Hematopoietic multipotent progenitor cell treated with erythropoietin and hydrocortisone succinate and interleukin-3 and kit ligand, for 17 days (in vitro differentiated cells): ENCODE measurements at regions not wholly inside any gene's neighbourhood (a gene's known extent, or its start where the extent isn't known, plus 50 kb on each side); places are given as distances from the start of the nearest gene placed in this dataset.

Experiments used
- DNase-seq: peaks from one replicate; pipeline ENCODE4 v3.0.0-alpha.2; 2015; ENCODE audit warnings: low spot score

DNA sequence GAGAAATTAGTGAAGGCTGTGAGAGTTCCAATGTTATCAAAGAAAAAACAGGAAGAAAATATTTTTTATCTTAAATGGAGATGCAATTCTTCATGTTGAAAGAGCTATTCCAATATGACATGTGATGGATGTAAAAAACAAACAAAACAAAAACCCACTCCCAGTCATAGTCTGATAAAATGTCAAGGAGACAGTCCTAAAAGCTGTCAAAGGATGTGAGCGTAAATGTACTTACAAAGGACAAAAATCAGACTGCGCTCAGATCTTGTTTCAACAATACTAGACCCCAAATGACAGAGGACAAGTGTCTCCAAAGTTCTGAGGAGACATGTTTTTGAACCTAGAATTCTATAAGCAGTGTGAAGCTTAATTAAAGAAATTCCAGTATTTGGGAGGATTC, 265.8 kb downstream of the PLPP3 start:
- no peak for DNase-seq

DNA sequence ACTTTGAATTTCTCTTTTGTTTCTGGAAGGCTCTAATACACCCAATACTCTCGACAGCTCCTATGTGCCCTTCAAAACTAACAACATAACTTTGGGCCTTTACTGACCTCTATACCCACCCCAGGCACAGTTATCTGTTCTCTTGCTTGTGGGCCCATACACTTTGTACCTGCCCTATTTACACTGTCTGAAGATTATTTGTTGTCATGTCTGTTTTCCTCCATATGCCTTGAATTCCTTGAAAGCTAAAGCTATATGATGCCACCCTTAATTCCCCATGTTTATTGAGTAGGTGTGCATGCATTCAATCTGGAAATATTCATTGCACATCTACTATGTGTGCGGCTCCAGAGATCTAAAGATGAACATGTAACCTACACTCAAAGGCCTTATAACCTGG, 267.6 kb downstream of the PLPP3 start:
- no peak for DNase-seq

DNA sequence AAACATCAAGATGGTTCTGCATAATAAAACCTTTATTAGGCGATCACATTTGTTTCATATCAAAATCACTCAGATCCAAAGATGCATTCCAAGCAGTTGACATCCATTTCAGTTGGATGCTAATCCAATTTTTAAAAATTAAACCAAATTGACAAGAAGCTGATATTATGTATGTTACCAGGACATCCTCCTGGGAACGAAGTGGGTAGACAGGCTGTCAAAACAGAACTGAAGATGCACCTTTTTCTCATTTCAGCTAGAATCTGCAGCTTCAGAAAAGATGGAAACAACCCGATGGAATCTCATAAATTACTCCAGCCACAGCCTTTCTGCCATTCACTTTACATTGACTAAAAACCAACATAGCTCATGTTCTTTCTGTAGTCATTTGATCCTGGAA, 268.4 kb downstream of the PLPP3 start:
- DNase-seq = no peak

DNA sequence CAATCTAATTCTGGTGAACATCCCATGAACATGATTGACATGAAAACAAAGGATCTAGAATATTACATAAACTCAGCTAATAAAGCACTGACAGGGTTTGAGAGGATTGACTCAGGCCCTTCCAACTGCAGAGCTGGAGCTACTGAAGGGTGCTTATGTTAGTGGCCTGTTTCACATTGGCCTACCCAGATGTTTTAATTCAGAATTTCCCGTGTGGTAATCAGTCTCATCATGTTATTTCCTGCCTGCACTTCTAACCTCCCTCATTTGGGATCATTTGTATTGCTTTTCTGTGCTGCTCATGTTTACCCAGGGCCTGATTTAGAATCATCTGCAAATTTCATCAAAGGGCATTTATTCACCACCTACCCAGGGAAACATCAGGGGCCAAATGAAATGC, 270.3 kb downstream of the PLPP3 start:
- no peak for DNase-seq

DNA sequence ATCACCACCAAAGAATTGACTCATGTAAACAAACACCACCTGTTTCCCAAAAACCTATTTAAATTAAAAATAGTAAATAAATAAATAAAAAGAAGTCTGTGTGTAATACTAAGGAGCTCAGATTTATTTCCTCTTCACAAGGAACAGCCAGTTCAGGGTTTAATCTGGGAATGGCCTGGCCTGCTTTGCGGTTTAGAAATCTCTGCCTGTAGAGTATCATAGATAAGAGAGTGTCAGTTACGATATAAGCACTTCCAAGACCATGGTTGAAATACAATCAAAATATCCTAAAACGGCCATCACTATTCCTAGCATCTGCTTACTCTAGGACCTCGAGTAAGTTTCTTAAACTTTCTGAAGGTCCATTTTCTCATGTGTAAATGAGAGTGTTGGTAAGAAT, 274.4 kb downstream of the PLPP3 start:
- DNase-seq = no peak

DNA sequence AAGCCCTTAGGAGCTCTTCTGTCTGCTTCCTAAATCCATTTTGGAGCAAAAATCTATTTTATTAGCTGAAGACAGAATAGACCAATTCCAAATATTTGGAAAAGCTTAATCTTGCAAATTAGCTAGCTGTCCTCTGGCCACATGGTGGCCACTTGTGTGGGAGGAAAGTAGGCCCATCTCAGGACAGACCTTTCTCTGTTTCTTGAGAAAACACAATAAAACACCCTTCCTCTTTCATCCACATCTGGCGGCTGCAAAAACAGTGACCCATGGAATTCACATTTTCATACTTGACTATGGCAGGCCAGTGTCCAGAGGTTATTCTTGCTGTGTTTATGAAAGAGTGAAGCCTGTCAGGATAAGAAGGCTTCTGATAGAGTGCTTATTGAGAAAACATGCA, 275.6 kb downstream of the PLPP3 start:
- no peak for DNase-seq

DNA sequence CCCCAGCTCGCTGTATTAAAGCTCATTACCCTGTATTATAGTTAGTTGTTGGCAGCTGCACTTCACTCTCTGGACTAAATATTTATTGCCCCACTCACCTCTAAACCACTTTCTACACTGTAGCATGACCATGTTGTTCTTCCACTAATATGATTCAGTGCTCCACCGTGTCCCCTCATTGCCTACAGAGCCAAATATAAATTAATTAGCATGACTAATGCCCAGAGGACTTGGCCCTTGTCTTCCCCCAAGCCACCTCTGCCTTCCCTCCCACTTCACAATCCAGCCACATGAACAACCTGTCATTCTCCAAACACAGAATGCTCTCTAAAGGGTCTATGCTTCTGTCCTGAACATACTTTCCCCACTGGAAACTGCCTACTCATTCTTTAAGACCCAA, 276.5 kb downstream of the PLPP3 start:
- no peak for DNase-seq

DNA sequence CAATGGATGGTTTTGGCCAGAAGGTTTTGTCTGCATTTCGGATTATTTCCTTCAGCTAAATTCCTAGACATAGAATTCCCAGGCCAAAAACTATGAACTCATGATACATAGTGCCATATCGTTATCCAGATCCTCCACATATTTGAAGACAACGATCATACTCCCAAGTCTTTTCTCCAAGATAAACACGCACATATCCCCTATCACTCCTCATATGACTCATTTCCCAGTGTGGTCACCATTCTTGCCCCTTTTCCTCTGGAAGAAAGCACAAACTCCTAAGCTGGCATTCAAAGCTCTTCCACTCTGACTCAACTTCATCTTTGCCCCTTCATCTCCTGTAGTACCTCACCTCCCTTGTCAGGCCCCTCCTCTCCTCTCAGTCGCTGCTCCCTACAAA, 277.6 kb downstream of the PLPP3 start:
- DNase-seq = no peak

DNA sequence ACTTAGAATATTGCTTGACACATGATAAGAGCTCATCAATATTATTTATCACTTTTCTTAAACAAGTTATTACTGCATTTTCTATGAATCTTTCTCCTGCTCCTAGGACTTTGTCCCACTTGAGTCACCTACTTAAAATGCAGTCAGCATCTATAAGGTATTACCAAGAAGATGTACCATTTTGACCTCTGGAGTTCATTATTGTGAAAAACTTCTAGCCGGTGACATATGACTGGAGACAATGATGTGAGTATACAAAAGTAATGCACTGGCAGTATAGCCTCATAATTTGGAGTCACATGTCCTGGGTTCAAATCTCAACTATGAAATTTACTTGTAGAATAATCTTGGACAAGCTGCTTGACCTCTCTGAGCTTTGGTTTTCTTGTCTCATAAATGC, 278.5 kb downstream of the PLPP3 start:
- DNase-seq = no peak

DNA sequence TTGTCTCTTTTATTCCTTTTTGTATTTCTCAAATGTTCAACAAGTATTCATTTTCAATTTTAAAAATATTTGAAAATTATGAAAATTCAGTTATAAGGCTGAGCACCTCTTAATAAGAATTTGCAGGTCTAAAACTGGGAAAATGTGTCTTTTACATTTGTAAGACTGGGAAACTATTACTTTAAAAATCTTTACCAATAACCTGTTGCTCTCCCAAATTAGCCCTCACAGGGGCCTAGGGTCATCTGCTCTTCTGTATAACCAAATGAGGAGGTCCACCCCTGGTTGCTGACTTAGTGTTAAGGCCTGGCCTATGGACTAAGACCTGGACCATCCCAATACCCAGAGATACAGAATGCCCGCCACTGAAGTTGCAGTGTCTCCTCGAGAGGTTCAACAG, 280.5 kb downstream of the PLPP3 start:
- DNase-seq = no peak

DNA sequence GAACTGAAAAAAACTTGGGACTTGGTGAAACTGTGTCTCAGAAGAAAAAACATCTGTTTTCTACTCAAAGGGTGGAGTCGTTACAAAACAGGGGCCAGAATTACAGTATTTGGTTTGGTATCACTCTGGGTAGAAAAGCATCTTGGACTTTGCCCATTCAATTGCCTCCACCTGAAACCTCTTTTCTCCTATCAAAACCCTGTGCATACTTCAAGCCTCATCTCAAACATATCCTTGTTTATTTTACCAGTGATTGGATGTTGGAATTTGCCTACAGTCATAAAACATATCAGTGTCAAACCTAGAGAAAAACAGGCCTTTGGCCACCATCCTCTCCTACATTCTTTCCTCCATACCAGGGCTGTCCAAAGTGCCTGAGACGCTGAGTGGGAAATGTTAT, 281.5 kb downstream of the PLPP3 start:
- no peak for DNase-seq

DNA sequence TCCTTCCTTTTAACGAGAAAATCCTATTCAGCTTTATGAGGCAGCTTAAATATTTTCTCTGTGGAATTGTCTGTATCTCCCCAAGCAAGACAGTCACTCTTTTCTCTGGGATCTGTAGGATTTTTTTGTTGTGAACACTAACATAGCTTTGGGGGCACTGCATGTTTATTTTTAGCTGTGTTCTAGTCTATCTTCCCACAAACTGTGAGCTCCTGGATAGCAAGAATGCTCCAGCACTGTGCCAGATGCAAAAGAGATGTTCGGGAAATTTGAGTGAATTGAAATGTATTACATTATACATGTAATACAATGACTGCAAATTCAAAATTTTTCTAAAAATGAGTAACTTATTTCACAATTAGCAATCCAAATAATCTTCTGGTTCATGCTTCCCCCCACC, 282.2 kb downstream of the PLPP3 start:
- DNase-seq = no peak

DNA sequence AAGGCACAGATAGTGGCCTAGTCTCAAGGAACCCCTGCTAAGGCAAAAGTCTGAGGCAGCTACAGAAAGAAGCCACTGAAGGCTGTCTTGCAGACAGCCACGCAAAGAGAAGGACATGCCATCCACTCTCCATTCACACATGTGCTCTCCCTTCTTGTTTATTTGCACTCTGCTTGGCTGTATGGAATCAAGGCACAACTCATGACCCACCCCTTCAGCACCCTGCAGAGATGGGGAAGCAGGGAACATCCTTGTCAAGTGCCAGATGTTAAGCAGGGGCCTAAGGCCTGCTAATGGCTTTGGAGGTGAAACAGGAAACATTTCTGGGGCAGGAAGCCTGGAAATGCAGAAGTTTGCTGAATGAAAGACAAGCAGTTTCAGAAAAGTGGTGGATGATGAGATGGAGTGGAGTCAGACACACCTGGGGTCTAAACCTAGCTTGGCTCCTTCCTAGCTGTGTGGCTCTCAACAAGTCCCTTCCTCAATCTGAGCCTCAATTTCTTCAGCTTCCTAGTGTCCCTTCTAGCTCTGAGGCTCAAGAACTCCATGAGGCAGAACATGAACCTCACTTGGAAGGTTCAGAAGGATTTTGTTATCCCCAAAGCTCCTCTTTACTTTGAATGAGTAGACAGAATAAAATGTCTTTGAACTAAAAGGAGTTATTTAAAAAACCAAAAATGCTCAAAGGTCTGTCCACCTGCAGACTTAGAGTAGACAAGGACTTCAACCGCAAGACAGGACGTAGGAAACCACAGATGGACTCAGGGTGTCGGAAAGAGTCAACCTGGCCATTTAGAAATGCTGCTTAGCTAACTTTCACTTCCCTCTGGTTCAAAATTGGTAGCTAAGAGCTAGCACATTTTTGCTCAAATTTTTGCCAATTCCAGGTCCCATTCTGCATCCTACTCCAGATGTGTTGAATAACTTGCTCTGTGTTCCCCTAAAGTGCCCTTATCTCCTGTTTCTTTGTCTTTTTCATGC, 283.1 kb downstream of the PLPP3 start:
- no peak for DNase-seq

DNA sequence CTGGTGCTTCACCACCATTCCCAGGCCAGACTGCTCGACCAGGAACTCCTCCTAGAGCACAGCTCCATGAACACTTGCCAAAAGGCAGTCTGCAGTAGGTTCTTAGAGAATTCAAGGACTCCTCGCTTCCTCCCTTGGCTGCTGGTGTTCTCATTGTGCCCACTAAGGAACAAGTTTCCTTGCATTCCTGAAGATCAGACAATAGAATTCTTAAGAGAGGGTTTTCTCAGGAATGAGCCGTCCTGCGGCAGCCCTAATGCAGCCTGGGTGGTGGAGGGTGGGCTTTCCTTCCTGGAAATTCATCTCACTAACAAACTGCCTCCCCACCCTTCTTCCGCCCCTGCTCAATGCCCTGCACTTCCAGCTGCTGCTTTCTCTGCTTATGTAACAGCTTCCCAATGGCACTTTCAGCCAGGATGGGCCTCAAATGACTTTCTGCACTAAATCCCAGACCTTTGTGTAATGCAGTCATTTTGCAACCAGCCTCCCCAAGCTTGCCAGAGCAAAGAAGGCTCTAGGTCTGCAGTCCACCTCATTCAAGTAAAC, 287.9 kb downstream of the PLPP3 start:
- no peak for DNase-seq

DNA sequence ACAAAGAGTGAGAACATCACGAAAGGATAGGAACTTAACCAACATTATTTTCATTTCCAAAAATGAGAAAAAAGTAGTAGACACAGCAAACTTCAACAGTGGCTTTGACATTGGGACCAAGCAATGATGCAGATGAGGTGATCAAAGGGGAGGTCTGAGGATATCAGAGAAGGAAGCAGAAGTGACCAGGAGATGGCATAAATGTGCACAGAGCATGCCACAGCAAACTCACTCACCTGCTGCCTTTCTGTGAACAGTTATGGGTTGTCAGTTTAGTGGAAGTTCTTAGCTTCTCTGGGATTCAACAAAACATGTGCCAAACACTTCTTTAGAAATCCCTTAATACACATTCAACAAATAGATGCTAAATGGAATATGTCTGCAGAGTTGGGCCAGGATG, 290.1 kb downstream of the PLPP3 start:
- DNase-seq = no peak

DNA sequence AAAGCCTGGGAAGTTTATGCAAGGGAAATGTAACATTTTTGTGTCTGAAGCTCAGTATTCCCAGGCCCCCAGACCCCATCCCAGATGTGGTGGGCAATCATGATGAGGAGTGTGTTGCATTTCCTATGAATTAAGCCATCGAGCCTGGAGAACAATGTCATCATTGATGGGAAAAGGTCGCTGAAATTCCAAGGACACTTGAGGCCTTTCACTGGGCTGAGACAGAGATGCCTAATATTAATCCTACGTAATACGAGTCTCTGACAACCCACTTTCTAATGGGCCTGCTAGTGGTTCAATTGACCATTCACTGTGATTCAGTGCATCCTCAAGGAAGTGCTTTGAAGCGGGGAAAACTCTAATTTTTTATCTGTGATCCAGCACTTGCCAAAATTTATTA, 291.6 kb downstream of the PLPP3 start:
- DNase-seq = no peak

DNA sequence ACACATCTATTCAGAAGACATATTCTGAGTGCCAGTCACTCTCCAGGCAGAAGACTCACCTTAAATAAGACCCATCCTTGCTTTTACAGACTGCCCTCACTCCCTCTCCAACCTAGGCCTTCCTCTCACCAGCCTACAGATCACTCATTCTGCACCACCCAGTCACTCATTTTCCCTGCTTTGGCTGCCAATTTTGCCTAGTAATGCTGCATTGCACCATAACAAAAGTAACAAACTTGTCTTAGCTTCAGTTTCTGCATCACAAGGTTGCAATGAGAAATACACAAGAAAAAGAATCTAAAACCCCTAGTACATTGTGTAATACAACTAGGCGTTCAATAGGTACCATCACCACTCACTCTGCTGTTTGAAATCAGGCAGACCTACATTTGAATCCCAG, 292.4 kb downstream of the PLPP3 start:
- DNase-seq = no peak

DNA sequence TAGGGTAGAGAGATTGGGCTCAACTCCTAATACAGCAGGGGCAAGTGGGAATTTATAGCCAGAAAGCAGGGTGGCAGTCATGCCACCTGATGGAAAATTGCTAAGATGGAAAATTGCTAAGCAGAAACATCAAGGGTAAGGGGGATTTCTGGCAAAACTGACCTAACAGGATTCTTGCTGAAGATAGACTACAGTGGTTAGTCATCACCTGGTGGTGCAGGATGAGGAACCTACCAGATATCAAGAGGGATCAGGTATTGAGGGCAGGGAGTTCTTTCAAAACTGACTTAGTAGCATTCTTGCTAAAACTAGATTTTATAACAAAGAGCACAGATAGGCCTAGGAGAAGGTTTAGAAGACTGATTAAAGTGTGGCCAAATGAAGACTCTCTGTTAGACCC, 292.9 kb downstream of the PLPP3 start:
- no peak for DNase-seq

DNA sequence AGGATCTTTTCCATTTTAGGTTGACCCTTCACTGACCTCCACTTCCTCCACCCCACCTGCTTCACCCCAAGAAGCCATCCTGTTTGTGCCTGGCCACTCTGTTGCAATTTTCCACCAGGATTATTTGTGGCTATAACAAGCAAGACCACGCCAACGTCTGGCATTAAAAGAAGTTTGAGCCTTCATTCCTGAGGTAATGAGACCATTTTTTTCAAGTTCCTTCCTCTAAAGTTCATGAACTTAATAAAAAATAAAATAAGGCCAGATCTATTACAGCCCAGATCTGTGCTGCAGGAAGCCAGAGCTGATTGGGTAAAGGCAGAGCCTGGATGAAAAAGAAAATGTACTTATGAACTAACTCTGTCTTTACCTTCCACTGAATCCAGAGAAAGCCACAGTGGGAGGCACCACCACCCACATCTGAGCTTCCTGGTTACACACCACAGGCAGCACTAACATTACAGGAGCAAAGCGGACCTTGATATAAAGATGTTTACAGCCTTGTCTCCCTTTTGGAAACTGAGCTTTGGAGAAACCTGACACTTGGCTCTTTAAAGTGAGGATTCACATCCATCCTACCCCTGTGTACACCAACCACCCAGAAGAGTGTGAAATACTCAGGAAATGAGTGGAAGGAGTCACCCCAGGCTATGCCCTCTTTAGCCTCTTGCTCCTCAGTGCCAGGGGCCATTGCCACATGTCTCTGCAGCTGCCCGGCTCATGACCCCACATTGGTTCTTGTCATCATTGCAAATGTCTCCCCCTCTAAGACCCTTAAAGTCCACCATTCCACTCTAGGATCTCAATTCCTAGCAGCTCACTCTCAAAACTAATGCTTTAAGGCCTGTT, 293.6 kb downstream of the PLPP3 start:
- no peak for DNase-seq

DNA sequence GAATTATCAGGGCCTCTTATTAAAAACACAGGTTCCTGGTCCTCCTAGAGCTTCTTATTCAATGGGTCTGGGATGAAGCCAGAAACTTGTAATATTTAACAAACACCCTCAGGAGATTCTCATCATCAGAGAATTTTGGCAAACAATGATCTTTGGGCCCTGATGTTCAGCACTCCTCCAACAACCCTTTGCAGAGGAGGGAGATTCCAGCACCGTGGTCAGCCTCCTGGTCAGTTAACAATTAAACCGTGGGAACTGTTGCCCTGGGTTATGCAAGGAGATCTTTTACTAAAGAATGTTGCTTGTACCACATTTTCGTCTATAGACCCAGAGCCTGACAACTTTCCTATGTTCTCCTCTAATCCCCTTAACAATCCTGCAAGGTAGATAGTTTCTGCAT, 294.4 kb downstream of the PLPP3 start:
- DNase-seq = no peak

DNA sequence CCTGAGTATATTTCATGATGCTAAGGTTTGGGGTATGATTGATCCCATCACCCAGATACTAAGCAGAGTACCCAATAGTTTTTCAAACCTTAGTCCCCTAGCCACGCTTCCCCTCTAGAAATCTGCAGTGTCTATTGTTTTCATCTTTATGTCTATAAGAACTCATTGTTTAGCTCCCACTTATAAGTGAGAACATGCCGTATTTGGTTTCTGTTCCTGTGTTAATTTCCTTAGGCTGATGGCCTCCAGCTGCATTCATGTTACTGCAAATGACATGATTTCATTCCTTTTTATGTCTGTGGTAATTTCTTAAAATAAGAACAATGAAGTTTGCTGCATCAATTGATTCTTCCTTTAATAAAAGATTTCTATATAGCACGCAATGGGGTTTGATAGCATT, 301.3 kb downstream of the PLPP3 start:
- DNase-seq = no peak

DNA sequence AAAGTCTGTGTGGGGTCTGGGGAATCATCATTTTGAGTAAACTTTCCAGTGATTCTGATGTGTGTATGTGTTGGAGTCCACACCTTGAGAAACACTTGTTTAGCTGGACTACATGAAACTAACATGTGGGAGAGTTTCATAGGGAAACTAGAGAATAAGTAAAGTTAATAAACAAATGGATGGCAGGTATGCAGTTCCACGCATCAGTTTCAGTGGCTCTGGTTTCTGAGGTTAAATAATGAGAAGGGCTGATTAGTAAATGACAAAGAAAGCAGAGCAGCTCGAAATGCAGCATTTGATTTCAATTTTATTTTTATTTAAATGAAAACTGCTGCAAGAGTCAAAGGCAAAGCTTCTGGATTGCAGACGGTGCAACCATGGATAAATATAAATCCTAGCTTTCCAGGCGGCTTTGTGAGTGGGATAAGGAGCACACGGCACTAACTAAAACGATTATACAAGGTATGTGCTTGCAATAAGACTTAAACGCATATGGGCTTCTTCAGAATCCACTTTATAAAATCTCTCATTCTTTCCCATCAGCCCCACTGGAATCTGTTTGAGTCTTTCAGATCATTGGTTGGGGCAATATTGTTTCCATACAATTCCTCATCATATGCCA, 310.7 kb downstream of the PLPP3 start:
- DNase-seq = no peak

DNA sequence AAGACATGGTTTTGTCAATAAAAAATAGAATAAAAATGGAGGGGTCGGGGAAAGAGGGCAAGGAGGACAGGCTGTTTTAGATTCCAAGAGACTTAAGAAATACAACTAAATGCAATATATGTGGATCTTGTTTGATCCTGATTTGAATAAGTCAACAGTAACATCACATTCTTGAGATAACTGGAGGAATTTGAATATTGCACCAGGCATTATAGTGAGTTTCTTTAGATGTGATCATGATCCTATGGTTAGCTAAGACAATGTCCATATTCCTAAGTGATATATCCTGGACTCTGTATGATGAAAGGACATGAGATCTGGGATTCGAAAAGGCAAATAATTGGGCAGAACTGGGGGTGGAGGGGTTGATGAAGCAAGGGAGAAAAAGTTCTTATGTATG, 311.8 kb downstream of the PLPP3 start:
- DNase-seq = no peak
